ENCODE measurements at regions not wholly inside any gene's neighbourhood (a gene's known extent, or its start where the extent isn't known, plus 50 kb on each side); places are given as distances from the start of the nearest gene placed in this dataset.

DNA sequence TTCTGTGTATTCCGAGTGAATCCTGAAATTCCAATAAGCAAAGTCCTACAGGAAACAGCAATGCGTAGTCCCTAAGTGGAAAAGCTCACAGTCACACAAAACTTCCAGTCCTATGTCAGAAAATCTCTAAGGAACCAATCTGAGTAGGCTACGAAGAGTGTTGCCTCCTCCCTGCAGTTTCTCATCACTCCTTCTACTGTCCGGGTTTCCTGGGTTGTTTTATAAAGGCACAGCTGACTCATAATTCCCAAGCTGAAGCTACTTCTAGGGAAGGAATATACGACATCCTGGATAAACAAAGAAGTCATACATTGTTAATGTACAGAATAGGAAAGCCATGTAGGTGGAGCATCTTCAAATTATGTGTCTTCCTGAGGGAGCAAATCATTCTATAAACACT is 65.7 kb upstream of the RGMA start:
- WGBS, 2 experiments (ENCODE audit: extremely low coverage in 1 of 2, insufficient coverage in 1 of 2, insufficient read length in 1 of 2, insufficient replicate concordance in 2 of 2, low coverage in 1 of 2, low lambda C conversion rate in 2 of 2, missing lambda C conversion rate in 1 of 2) = 74% methylated on average over 5 of the region's 5 CpGs; no CpG with 5 or more reads in 1 of the 2 experiments
- CTCF ChIA-PET (ENCODE audit: partially characterized antibody) = interaction anchor here (0.8 to 1.6 kb wide), 6 partner anchors 8 to 965 kb away, joined by 3 to 5 read pairs (median 3); no protein-coding TSS in a partner anchor

More for the DNA sequence above, 65.7 kb upstream of the RGMA start:
- no peak overlapping the region for H3K14ac ChIP-seq (ENCODE audit: insufficient read length)
- H3K27ac ChIP-seq (ENCODE audit: low read depth, low read length) = no peak overlapping the region
- TF ChIP-seq SP2 (IDR thresholded peaks at IDR 0.05; ENCODE audit: low read length) (no peak), HDAC2 (IDR thresholded peaks at IDR 0.05; ENCODE audit: borderline replicate concordance in 1 of 2, low read depth in 2 of 2, low read length in 2 of 2) (no peak), CHD1 (IDR thresholded peaks at IDR 0.05; ENCODE audit: low read depth, low read length) (no peak)
- no peaks in the 10 kb centered on the region for H3K79me1 ChIP-seq (ENCODE audit: low read depth, low read length)
- peaks cover 0 to 3% of the 10 kb centered on the region in 2 experiments; a peak in 1 of 4 replicates for H3K9me3 ChIP-seq (ENCODE audit: insufficient read depth in 2 of 2, low read depth in 1 of 2, low read length in 1 of 2)
- no peak overlapping the region for H3K9ac ChIP-seq (replicated peaks in 1 of 4; ENCODE audit: extremely low read depth in 1 of 4, low read depth in 3 of 4, low read length in 3 of 4)
- no peaks in the 10 kb centered on the region for H3K36me3 ChIP-seq (ENCODE audit: control insufficient read depth in 2 of 4, insufficient read depth in 4 of 4, low read length in 3 of 4)
- H2BK5ac ChIP-seq (ENCODE audit: low read depth, low read length) = no peak overlapping the region
- no peak overlapping the region for H3K4me3 ChIP-seq (ENCODE audit: extremely low read depth in 1 of 4, insufficient read depth in 2 of 4, low read depth in 3 of 4, low read length in 4 of 4)
- H3K79me2 ChIP-seq (ENCODE audit: control insufficient read depth in 1 of 2, insufficient read depth in 2 of 2, low read length in 2 of 2) = no peaks in the 10 kb centered on the region
- H3K23me2 ChIP-seq (ENCODE audit: low read depth, low read length) = no peaks in the 10 kb centered on the region
- H2BK20ac ChIP-seq (ENCODE audit: low read length) = no peak overlapping the region
- H2BK120ac ChIP-seq (replicated peaks; ENCODE audit: low read depth, low read length) = no peak overlapping the region
- H4K8ac ChIP-seq (ENCODE audit: extremely low read depth, insufficient read depth, low read length) = no peak overlapping the region
- H4K5ac ChIP-seq (ENCODE audit: insufficient read length, low read depth, low read length) = no peak overlapping the region
- no peak overlapping the region for H3K23ac ChIP-seq (ENCODE audit: insufficient read length)
- DNase-seq (ENCODE audit: low read depth in 1 of 2, low spot score in 2 of 2) = no peak
- no peak overlapping the region for H4K91ac ChIP-seq (replicated peaks; ENCODE audit: insufficient read length, low read length)
- no peak overlapping the region for H3K56ac ChIP-seq (replicated peaks; ENCODE audit: insufficient read length, low read depth, low read length)
- no peaks in the 10 kb centered on the region for H3K27me3 ChIP-seq (replicated peaks in 1 of 4; ENCODE audit: control insufficient read depth in 3 of 4, extremely low read depth in 1 of 4, insufficient read depth in 3 of 4, low read length in 3 of 4)
- no peaks in the 10 kb centered on the region for H4K20me1 ChIP-seq (replicated peaks in 1 of 2; ENCODE audit: control insufficient read depth in 1 of 2, insufficient read depth in 2 of 2, low read length in 2 of 2)
- no peak overlapping the region for H3K18ac ChIP-seq (ENCODE audit: extremely low read depth, low read length)
- no peak overlapping the region for H3K4ac ChIP-seq (replicated peaks; ENCODE audit: insufficient read length, low read depth, low read length)
- no peak overlapping the region for H3K4me2 ChIP-seq (ENCODE audit: insufficient read depth in 1 of 2, low read depth in 2 of 2, low read length in 2 of 2)
- no peak for FAIRE-seq
- POLR2A ChIA-PET (ENCODE audit: partially characterized antibody) = no interaction called here
- no peak overlapping the region for H2BK12ac ChIP-seq (ENCODE audit: low read depth, low read length)
- H2BK15ac ChIP-seq (ENCODE audit: low read length) = no peak overlapping the region
- no peak overlapping the region for H2AFZ ChIP-seq (ENCODE audit: low read length)
- no peak overlapping the region for H2AK5ac ChIP-seq (ENCODE audit: low read depth, low read length)
- peaks cover 4 to 13% (median 8%) of the 10 kb centered on the region in 4 experiments; a peak in 5 of 7 replicates for H3K4me1 ChIP-seq (replicated peaks in 1 of 4; ENCODE audit: control insufficient read depth in 3 of 4, insufficient read depth in 4 of 4, low read length in 3 of 4)

Measured in H1 (cell line).